Subcutaneous abdominal adipose tissue (tissue), 5 donors: ENCODE measurements at regions not wholly inside any gene's neighbourhood (a gene's known extent, or its start where the extent isn't known, plus 50 kb on each side); places are given as distances from the start of the nearest gene placed in this dataset.

Source experiments
- H3K27ac ChIP-seq: one replicate; pipeline ENCODE4 v1.7.0; 2013; ENCODE audit warnings: low read depth, mild to moderate bottlenecking, inconsistent platforms, low read length, moderate library complexity
- H3K27me3 ChIP-seq, 5 donors: one replicate each; pipeline ENCODE4 v1.7.0; 2013; ENCODE audit warnings: low read length in 5 of 5, inconsistent platforms in 1 of 5; ENCODE audit not compliant: control insufficient read depth in 5 of 5, insufficient read depth in 4 of 5
- H3K36me3 ChIP-seq, 5 donors: one replicate each; pipeline ENCODE4 v1.7.0; 2013; ENCODE audit warnings: low read length in 5 of 5; ENCODE audit not compliant: control insufficient read depth in 5 of 5, insufficient read depth in 5 of 5
- H3K4me1 ChIP-seq, 5 donors: one replicate each; pipeline ENCODE4 v1.7.0; 2013; ENCODE audit warnings: low read length in 5 of 5, mild to moderate bottlenecking in 3 of 5, moderate library complexity in 1 of 5; ENCODE audit not compliant: control insufficient read depth in 5 of 5, insufficient read depth in 5 of 5
- H3K4me3 ChIP-seq, 5 donors: one replicate each; pipeline ENCODE4 v1.7.0; 2013; ENCODE audit warnings: low read length in 5 of 5, low read depth in 1 of 5
- H3K9ac ChIP-seq, 5 donors: one replicate each; pipeline ENCODE4 v1.7.0; 2013; ENCODE audit warnings: low read length in 5 of 5, mild to moderate bottlenecking in 4 of 5, moderate library complexity in 3 of 5
- H3K9me3 ChIP-seq, 5 donors: one replicate each; pipeline ENCODE4 v1.7.0; 2013; ENCODE audit warnings: low read length in 5 of 5; ENCODE audit not compliant: control insufficient read depth in 5 of 5
- donor health status: healthy.
- donor health status: healthy.
- donor health status: healthy.
- donor health status: healthy.
- donor health status: healthy.

GRCh38 chr10:3228629-3228945, 56.0 kb upstream of the PITRM1 start:
- Histone ChIP-seq H3K4me1 (peaks cover 0 to 9% (median 7%) of the 10 kb centered on the region in 5 donors), H3K9me3 (no peaks in the 10 kb centered on the region), H3K9ac (no peak overlapping the region), H3K27ac (no peak overlapping the region), H3K27me3 (peaks cover 0 to 5% (median 0%) of the 10 kb centered on the region in 5 donors), H3K4me3 (no peak overlapping the region), H3K36me3 (no peaks in the 10 kb centered on the region)

DNA sequence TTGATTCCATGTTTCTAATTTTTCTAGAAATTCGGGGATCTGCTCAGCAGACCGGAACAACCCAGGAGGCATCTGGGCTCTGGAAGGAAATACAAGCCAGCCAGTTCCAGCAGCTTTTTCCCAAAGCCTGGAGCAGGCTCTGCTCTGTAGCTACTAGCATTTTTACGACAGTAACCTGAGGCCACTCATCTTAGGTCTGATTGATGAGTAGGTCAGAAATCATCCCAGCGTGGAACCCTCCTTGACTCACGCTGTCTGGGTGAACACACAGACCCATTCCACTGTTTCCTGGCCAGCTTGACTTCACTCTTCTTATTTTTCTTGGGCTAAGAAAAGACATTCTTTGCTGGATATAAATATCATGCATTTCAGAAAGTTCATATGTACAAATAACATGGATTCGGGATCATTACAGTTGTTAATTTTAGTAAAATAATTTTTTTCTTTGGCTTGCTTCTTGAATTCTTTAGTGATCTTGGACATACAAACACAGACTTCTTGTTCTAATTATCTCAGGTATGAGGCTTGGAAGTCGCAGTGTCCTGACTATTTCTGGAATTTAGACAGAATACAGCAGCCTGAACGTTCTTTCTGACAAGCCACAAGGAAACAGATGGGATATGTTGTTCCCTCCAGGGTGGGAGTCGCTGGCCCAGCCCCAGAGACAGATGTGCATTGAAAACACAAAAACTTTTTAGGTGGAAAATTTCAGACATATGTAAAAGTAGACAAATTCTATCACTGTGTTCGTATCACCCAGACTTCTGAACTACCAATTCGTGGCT, 54.6 kb upstream of the PITRM1 start:
- Histone ChIP-seq H3K36me3 (no peaks in the 10 kb centered on the region), H3K4me3 (no peak overlapping the region), H3K4me1 (peaks cover 0 to 9% (median 7%) of the 10 kb centered on the region in 5 donors), H3K9ac (no peak overlapping the region), H3K27me3 (peaks cover 0 to 5% (median 0%) of the 10 kb centered on the region in 5 donors), H3K27ac (no peak overlapping the region), H3K9me3 (no peaks in the 10 kb centered on the region)

- Histone ChIP-seq H3K27me3 (peaks cover 0 to 5% (median 0%) of the 10 kb centered on the region in 5 donors), H3K9me3 (no peaks in the 10 kb centered on the region), H3K36me3 (no peaks in the 10 kb centered on the region), H3K9ac (no peak overlapping the region), H3K4me1 (peaks cover 0 to 9% (median 7%) of the 10 kb centered on the region in 5 donors), H3K27ac (no peak overlapping the region), H3K4me3 (no peak overlapping the region)
Measured at GRCh38 chr10:3225561-3225960, 53.0 kb upstream of the PITRM1 start.

DNA sequence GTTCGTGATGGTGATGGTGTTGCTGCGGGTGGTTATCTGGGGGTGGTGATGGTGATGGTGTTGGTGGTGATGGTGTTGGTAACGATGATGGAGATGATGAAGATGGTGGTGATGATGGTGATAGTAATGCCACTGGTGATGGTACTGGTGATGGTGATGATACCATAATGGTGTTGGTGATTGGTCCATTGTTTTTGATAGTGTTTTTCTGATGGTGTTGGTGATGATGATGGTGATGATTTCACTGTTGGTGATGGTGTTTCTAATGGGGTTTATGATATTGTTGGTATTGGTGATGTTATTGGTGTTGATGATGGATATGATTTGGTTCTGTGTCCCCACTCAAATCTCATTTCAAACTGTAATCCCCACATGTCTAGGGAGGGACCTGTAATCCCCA, 51.7 kb upstream of the PITRM1 start:
- H3K9ac ChIP-seq: no peak overlapping the region
- peaks cover 0 to 9% (median 7%) of the 10 kb centered on the region in 5 donors for H3K4me1 ChIP-seq
- no peaks in the 10 kb centered on the region for H3K36me3 ChIP-seq
- H3K27ac ChIP-seq: no peak overlapping the region
- H3K9me3 ChIP-seq: no peaks in the 10 kb centered on the region
- peaks cover 0 to 1% (median 0%) of the 10 kb centered on the region in 5 donors for H3K27me3 ChIP-seq
- H3K4me3 ChIP-seq: no peak overlapping the region

- Histone ChIP-seq H3K4me3 (no peak overlapping the region), H3K36me3 (no peaks in the 10 kb centered on the region), H3K9ac (no peak overlapping the region), H3K27me3 (no peaks in the 10 kb centered on the region), H3K4me1 (peaks cover 0 to 5% (median 4%) of the 10 kb centered on the region in 5 donors), H3K27ac (no peak overlapping the region), H3K9me3 (no peaks in the 10 kb centered on the region)
Measured at GRCh38 chr10:3222626-3223025, 50.0 kb upstream of the PITRM1 start.
